ENCODE measurements at regions not wholly inside any gene's neighbourhood (a gene's known extent, or its start where the extent isn't known, plus 50 kb on each side); places are given as distances from the start of the nearest gene placed in this dataset.

GRCh38 chr6:27062755-27063154 is 184.7 kb upstream of the PRSS16 start:
- H2AFZ ChIP-seq (ENCODE audit: low read length), result no peak overlapping the region
- H3K9me3 ChIP-seq (ENCODE audit: low read length), result no peaks in the 10 kb centered on the region
- CTCF ChIA-PET (ENCODE audit: low intra/inter-chr PET ratio, low total read pairs), result no interaction called here
- no peak overlapping the region for H3K9ac ChIP-seq (ENCODE audit: insufficient read depth, low read depth, low read length)
- H3K27me3 ChIP-seq (ENCODE audit: control insufficient read depth in 1 of 2, insufficient read depth in 2 of 2, low read length in 2 of 2), result no peaks in the 10 kb centered on the region
- no peaks in the 10 kb centered on the region for H3K79me2 ChIP-seq (ENCODE audit: insufficient read depth, low read length)
- no TSS peak for BruUV-seq (replicated peaks)
- in situ Hi-C loops (cut with HindIII; ENCODE audit: extremely low pct_ligation_motif_present, low pct_unique_long_range_greater_than_20kb), result no loop called here
- DNase-seq (ENCODE audit: low spot score) (no peak), FAIRE-seq (no peak), ATAC-seq (no peak)
- no peaks in the 10 kb centered on the region for H4K20me1 ChIP-seq (ENCODE audit: insufficient read depth, low read length)
- POLR2A ChIA-PET, result no interaction called here
- intact Hi-C loops (cut with micrococcal nuclease; ENCODE audit: unreplicated experiment), result no loop called here
- no peak overlapping the region for H3K4me2 ChIP-seq (ENCODE audit: low read depth, low read length)
- H3K27ac ChIP-seq (ENCODE audit: extremely low read length, insufficient read depth, low read length), result no peak overlapping the region
- no peak overlapping the region for H3K4me3 ChIP-seq (replicated peaks in 1 of 3; ENCODE audit: insufficient read depth in 1 of 3, low read depth in 2 of 3, low read length in 3 of 3)
- no peaks in the 10 kb centered on the region for H3K36me3 ChIP-seq (replicated peaks in 1 of 2; ENCODE audit: control insufficient read depth in 1 of 2, insufficient read depth in 2 of 2, low read length in 2 of 2)
- TF ChIP-seq ATF4 (CRISPR knock-in tag; IDR thresholded peaks at IDR 0.05) (no peak), ZBTB10 (CRISPR knock-in tag; IDR thresholded peaks at IDR 0.05; ENCODE audit: borderline replicate concordance) (no peak)
- peaks cover 39% of the 10 kb centered on the region for H3K4me1 ChIP-seq (ENCODE audit: insufficient read depth, low read length)

- BruUV-seq (replicated peaks), result no TSS peak
- H4K20me1 ChIP-seq (ENCODE audit: insufficient read depth, low read length), result no peaks in the 10 kb centered on the region
- H3K36me3 ChIP-seq (replicated peaks in 1 of 2; ENCODE audit: control insufficient read depth in 1 of 2, insufficient read depth in 2 of 2, low read length in 2 of 2), result no peaks in the 10 kb centered on the region
- ChIA-PET POLR2A (no interaction called here), CTCF (ENCODE audit: low intra/inter-chr PET ratio, low total read pairs) (no interaction called here)
- in situ Hi-C loops (cut with HindIII; ENCODE audit: extremely low pct_ligation_motif_present, low pct_unique_long_range_greater_than_20kb), result no loop called here
- no peaks in the 10 kb centered on the region for H3K27me3 ChIP-seq (ENCODE audit: control insufficient read depth in 1 of 2, insufficient read depth in 2 of 2, low read length in 2 of 2)
- no peak overlapping the region for H3K27ac ChIP-seq (ENCODE audit: extremely low read length, insufficient read depth, low read length)
- TF ChIP-seq BRD4 (CRISPR knock-in tag; IDR thresholded peaks at IDR 0.05) (no peak), SMC3 (IDR thresholded peaks at IDR 0.05; ENCODE audit: low read length) (no peak), STAG1 (CRISPR knock-in tag; IDR thresholded peaks at IDR 0.05) (no peak), ZNF639 (CRISPR knock-in tag; conservative IDR thresholded peaks at IDR 0.05) (no peak), ZFP36L2 (CRISPR knock-in tag; IDR thresholded peaks at IDR 0.05) (no peak), POLR2A (IDR thresholded peaks at IDR 0.05; ENCODE audit: insufficient read depth in 1 of 2, low read depth in 2 of 2, low read length in 2 of 2) (no peak), ZSCAN9 (CRISPR knock-in tag; IDR thresholded peaks at IDR 0.05; ENCODE audit: borderline replicate concordance) (no peak), SP5 (CRISPR knock-in tag; IDR thresholded peaks at IDR 0.05; ENCODE audit: borderline replicate concordance, low read depth) (no peak)
- WGBS (ENCODE audit: low lambda C conversion rate), result 29% methylated on average over 3 of the region's 3 CpGs
- ATAC-seq (no peak), FAIRE-seq (no peak), DNase-seq (ENCODE audit: low spot score) (no peak)
- no peak overlapping the region for H3K4me2 ChIP-seq (ENCODE audit: low read depth, low read length)
- H3K9ac ChIP-seq (ENCODE audit: insufficient read depth, low read depth, low read length), result no peak overlapping the region
- intact Hi-C loops (cut with micrococcal nuclease; ENCODE audit: unreplicated experiment), result no loop called here
- no peak overlapping the region for H2AFZ ChIP-seq (ENCODE audit: low read length)
- no peak overlapping the region for H3K4me3 ChIP-seq (replicated peaks in 1 of 3; ENCODE audit: insufficient read depth in 1 of 3, low read depth in 2 of 3, low read length in 3 of 3)
- no peaks in the 10 kb centered on the region for H3K79me2 ChIP-seq (ENCODE audit: insufficient read depth, low read length)
- peaks cover 30% of the 10 kb centered on the region for H3K4me1 ChIP-seq (ENCODE audit: insufficient read depth, low read length)
- H3K9me3 ChIP-seq (ENCODE audit: low read length), result no peaks in the 10 kb centered on the region
These were observed 182.3 kb upstream of the PRSS16 start for GRCh38 chr6:27065183-27065582.

All from HepG2 (cell line).